Adrenal gland (tissue), 5 donors: ENCODE measurements at regions not wholly inside any gene's neighbourhood (a gene's known extent, or its start where the extent isn't known, plus 50 kb on each side); places are given as distances from the start of the nearest gene placed in this dataset.

Experiments
- POLR2A ChIP-seq, 2 donors: fragments of 450-650 bp; IDR thresholded peaks; one replicate each; pipeline ENCODE4 v1.6.1; 2017; ENCODE audit warnings: antibody characterized with exemption in 2 of 2, mild to moderate bottlenecking in 2 of 2, moderate library complexity in 1 of 2
- TF ChIP-seq, protein P1 (sequence below), 6 experiments: fragments of 450-650 bp in 4 of 6; fragments of 200-600 bp in 2 of 6; sonication (generic) in 1 of 6; IDR thresholded peaks; 1 replicate in 5 of 6; 2 replicates in 1 of 6; pipeline versions ENCODE4 v1.5.1 to v1.8.0; 2016 to 2021; ENCODE audit warnings: antibody characterized with exemption in 6 of 6, mild to moderate bottlenecking in 2 of 6, moderate library complexity in 1 of 6
- donor health status: DM: no; HTN: no; CAD: no.

GRCh38 chr6:56860475-56860874, 94.4 kb upstream of the BEND6 start:
- TF ChIP-seq, protein P1, sequence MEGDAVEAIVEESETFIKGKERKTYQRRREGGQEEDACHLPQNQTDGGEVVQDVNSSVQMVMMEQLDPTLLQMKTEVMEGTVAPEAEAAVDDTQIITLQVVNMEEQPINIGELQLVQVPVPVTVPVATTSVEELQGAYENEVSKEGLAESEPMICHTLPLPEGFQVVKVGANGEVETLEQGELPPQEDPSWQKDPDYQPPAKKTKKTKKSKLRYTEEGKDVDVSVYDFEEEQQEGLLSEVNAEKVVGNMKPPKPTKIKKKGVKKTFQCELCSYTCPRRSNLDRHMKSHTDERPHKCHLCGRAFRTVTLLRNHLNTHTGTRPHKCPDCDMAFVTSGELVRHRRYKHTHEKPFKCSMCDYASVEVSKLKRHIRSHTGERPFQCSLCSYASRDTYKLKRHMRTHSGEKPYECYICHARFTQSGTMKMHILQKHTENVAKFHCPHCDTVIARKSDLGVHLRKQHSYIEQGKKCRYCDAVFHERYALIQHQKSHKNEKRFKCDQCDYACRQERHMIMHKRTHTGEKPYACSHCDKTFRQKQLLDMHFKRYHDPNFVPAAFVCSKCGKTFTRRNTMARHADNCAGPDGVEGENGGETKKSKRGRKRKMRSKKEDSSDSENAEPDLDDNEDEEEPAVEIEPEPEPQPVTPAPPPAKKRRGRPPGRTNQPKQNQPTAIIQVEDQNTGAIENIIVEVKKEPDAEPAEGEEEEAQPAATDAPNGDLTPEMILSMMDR (IDR thresholded peaks at IDR 0.05) = no peak
- no peak for TF ChIP-seq POLR2A (IDR thresholded peaks at IDR 0.05)
